SJSA1 (cell line): ENCODE measurements at regions not wholly inside any gene's neighbourhood (a gene's known extent, or its start where the extent isn't known, plus 50 kb on each side); places are given as distances from the start of the nearest gene placed in this dataset.
"Not testable (repeated sequence)": the region's sequence is repeated elsewhere in the genome, so short reads cannot be mapped to it uniquely, and the experiment has no call there.

Experiments used
- DNase-seq, 2 experiments: peaks; one replicate each; pipeline ENCODE4 v3.0.0-alpha.2; 2015 to 2020; ENCODE audit warnings: low spot score in 2 of 2, low read depth in 1 of 2
- H3K27ac ChIP-seq: fragments of 250-450 bp; sonication (Bioruptor Pico); 2 replicates; pipeline ENCODE4 v1.5.1; 2020; ENCODE audit warnings: mild to moderate bottlenecking, moderate library complexity
- H3K27me3 ChIP-seq: fragments of 250-450 bp; sonication (Bioruptor Pico); replicated peaks from 2 replicates; pipeline ENCODE4 v1.5.1; 2020; ENCODE audit warnings: mild to moderate bottlenecking, moderate library complexity
- H3K36me3 ChIP-seq: fragments of 250-450 bp; sonication (Bioruptor Pico); 2 replicates; pipeline ENCODE4 v1.5.1; 2020; ENCODE audit warnings: mild to moderate bottlenecking
- H3K4me1 ChIP-seq: fragments of 250-450 bp; sonication (Bioruptor Pico); replicated peaks from 2 replicates; pipeline ENCODE4 v1.6.1; 2021; ENCODE audit warnings: mild to moderate bottlenecking
- H3K4me3 ChIP-seq: fragments of 250-450 bp; sonication (Bioruptor Pico); 2 replicates; pipeline ENCODE4 v1.5.1; 2020; ENCODE audit warnings: mild to moderate bottlenecking
- H3K9me3 ChIP-seq: fragments of 250-450 bp; sonication (Bioruptor Pico); replicated peaks from 2 replicates; pipeline ENCODE4 v1.5.1; 2020; ENCODE audit warnings: mild to moderate bottlenecking

- H3K36me3 ChIP-seq, result no peaks in the 10 kb centered on the region
- H3K27ac ChIP-seq, result no peak overlapping the region
- no peak overlapping the region for H3K4me3 ChIP-seq
- H3K9me3 ChIP-seq, result peaks cover 8% of the 10 kb centered on the region; the same call in 1 of the 2 replicates
- peaks cover 8% of the 10 kb centered on the region for H3K4me1 ChIP-seq
- DNase-seq, result no peak
- no peaks in the 10 kb centered on the region; the same call in 1 of the 2 replicates for H3K27me3 ChIP-seq
Observed at GRCh38 chr13:79898996-79899395, 418.0 kb downstream of the NDFIP2 start.

DNA sequence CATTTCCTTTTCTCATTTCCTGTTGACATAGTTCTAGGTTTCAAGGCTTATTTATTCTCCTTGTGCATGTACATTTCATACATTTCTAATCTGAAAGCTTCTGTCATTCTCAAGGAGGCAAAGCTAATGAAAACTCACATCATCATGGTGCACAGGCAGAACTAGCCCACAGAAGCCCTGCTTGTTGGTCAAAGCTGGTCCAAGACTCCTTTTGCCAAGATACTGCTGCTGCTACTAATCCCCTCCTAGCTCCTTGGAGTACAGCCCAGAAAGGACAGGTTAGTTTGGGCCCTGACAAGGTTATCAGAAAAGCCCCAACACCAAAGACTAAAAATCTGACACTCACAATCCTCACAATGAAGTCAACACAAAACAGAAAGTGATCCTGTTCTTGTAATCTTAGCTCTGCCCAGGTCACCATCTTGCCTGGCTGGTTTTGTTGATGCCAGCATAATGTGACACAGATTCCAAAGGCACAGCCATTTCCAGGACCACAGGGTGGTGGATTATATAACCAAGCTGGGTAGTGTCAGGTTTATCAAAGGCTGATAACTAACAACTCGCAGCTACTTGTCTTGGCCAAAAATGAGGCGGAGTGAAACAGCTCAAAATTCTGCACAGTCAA is 417.4 kb downstream of the NDFIP2 start:
- H3K4me1 ChIP-seq, result peaks cover 8% of the 10 kb centered on the region
- no peak overlapping the region for H3K4me3 ChIP-seq
- H3K36me3 ChIP-seq, result no peaks in the 10 kb centered on the region
- H3K27me3 ChIP-seq, result no peaks in the 10 kb centered on the region; the same call in 1 of the 2 replicates
- peaks cover 8% of the 10 kb centered on the region; the same call in 1 of the 2 replicates for H3K9me3 ChIP-seq
- no peak for DNase-seq
- H3K27ac ChIP-seq, result no peak overlapping the region

DNA sequence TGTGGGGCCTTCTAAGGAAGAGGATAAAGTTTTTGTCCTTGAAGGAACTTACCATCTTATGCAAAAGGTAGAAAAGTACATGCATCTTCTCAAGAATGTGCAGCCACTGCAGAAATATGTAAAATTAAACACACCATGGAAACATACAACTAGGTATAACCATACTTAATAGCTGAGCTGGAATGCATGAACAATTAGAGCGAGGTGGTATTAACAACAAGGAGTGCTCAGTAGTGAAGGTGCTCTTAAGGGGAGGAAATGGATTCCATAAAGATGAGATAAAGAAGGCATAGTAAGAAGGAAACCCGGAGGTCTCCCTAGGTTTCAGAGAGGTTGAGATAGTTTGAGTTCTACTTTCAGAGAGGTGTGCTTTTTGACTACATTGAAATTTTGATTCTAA is 415.9 kb downstream of the NDFIP2 start:
- Histone ChIP-seq H3K9me3 (peaks cover 8% of the 10 kb centered on the region; the same call in 1 of the 2 replicates), H3K27ac (no peak overlapping the region), H3K4me1 (peaks cover 8% of the 10 kb centered on the region), H3K4me3 (no peak overlapping the region), H3K36me3 (no peaks in the 10 kb centered on the region), H3K27me3 (no peaks in the 10 kb centered on the region; the same call in 1 of the 2 replicates)
- DNase-seq, result no peak

- Histone ChIP-seq H3K36me3 (no peaks in the 10 kb centered on the region), H3K9me3 (peaks cover under 1% of the 10 kb centered on the region; the same call in 1 of the 2 replicates), H3K4me3 (no peak overlapping the region), H3K27ac (no peak overlapping the region), H3K4me1 (no peaks in the 10 kb centered on the region), H3K27me3 (no peaks in the 10 kb centered on the region; the same call in 1 of the 2 replicates)
- DNase-seq, result no peak
Observed at GRCh38 chr13:79895416-79895815, 414.5 kb downstream of the NDFIP2 start.

DNA sequence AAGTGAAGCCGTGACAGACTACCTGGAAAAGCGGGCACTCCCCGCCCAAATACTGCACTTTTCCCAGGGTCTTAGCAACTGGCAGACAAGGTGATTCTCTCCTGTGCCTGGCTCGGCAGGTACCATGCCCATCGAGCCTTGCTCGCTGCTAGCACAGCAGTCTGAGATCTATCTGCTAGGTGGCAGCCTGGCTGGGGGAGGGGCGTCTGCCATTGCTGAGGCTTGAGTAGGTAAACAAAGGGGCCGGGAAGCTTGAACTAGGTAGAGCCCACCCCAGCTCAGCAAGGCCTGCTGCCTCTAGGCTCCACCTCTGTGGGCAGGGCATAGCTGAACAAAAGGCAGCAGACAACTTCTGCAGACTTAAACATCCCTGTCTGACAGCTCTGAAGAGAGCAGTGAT is 406.3 kb downstream of the NDFIP2 start:
- not testable (repeated sequence) for H3K4me3 ChIP-seq, H3K9me3 ChIP-seq, H3K27ac ChIP-seq, H3K36me3 ChIP-seq, DNase-seq, H3K4me1 ChIP-seq, H3K27me3 ChIP-seq

GRCh38 chr13:79886601-79887000 is 405.6 kb downstream of the NDFIP2 start:
- Histone ChIP-seq H3K9me3 (no peaks in the 10 kb centered on the region), H3K27ac (no peak overlapping the region), H3K36me3 (no peaks in the 10 kb centered on the region), H3K27me3 (no peaks in the 10 kb centered on the region), H3K4me1 (no peaks in the 10 kb centered on the region), H3K4me3 (no peak overlapping the region)
- DNase-seq, result no peak

GRCh38 chr13:79884890-79885289 is 403.9 kb downstream of the NDFIP2 start:
- H3K9me3 ChIP-seq, result no peaks in the 10 kb centered on the region
- no peak overlapping the region for H3K4me3 ChIP-seq
- DNase-seq, result no peak
- no peaks in the 10 kb centered on the region for H3K27me3 ChIP-seq
- no peak overlapping the region for H3K27ac ChIP-seq
- no peaks in the 10 kb centered on the region for H3K36me3 ChIP-seq
- no peaks in the 10 kb centered on the region for H3K4me1 ChIP-seq

GRCh38 chr13:79883216-79883615 is 402.3 kb downstream of the NDFIP2 start:
- H3K4me1 ChIP-seq, result no peaks in the 10 kb centered on the region
- H3K36me3 ChIP-seq, result no peaks in the 10 kb centered on the region
- H3K27ac ChIP-seq, result no peak overlapping the region
- DNase-seq, result no peak
- H3K27me3 ChIP-seq, result no peaks in the 10 kb centered on the region
- H3K4me3 ChIP-seq, result no peak overlapping the region
- H3K9me3 ChIP-seq, result no peaks in the 10 kb centered on the region

DNA sequence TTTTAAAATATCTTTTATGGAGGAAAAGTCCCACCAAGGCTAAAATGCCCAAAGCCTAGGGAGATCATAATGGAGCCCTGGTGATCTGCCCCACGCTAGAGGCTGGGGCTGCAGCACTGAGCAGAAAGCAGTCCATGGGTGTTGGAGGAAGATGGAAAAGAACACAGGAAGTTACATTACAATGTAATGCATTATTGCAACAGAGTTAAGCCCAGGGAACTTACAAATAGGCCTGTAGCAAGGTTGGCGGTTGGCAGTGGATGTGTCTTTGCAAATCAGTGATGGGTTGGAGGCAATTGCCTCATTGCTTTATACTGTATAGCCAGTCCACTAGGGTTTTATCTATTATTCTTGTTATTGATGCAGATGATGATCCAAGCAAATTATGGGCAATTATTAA is 399.9 kb downstream of the NDFIP2 start:
- Histone ChIP-seq H3K9me3 (no peaks in the 10 kb centered on the region), H3K36me3 (no peaks in the 10 kb centered on the region), H3K4me3 (no peak overlapping the region), H3K27me3 (no peaks in the 10 kb centered on the region), H3K4me1 (no peaks in the 10 kb centered on the region), H3K27ac (no peak overlapping the region)
- DNase-seq, result no peak

DNA sequence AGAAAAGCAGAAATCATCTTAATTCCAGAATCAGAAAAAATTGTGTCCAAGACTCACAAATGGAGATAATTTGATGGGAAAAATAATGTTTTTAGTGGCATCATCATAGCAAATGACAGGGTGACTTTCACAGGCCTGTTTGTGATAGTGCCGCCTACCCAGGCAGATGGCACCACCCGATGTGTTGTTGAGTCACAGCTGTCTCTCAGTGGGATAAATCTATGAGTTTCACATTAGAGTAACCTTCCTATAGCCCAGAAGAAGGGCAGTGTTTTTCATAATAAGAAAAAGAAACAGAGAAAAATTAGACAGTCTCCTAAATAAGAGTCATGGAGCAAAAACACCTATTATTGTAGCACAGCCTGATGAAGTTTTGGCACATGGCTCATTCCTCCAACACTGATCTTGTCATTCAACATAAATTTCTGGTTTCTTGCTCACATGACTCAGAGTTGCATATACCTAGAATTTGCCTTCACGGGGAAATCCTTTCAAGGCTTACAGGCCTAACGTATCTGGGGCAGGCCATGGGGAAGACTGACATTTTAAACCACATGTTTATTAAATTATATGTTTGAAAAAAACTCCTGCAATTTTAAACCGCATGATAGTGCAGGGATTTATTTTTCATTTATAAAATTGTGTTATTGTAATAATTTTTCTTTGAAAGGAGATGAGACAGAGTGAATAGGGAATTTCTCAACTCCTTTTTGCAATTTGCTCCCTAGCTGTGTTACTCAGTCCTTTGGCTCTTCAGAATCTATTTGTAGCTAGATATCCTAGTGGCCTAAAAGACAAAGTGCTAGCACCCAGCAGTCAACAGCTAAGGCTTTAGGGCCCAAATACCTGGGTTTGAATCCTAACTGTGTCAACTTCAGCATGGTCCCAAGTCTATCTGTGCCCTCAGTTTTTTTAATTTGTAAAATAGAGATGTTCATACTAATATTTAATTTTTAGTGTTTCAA is 393.7 kb downstream of the NDFIP2 start:
- Histone ChIP-seq H3K27me3 (no peaks in the 10 kb centered on the region), H3K9me3 (no peaks in the 10 kb centered on the region), H3K27ac (no peak overlapping the region), H3K36me3 (no peaks in the 10 kb centered on the region), H3K4me1 (peaks cover 7% of the 10 kb centered on the region), H3K4me3 (no peak overlapping the region)
- no peak for DNase-seq

- no peak for DNase-seq
- Histone ChIP-seq H3K9me3 (no peaks in the 10 kb centered on the region), H3K27me3 (no peaks in the 10 kb centered on the region), H3K4me3 (no peak overlapping the region), H3K27ac (no peak overlapping the region), H3K4me1 (peaks cover 23% of the 10 kb centered on the region), H3K36me3 (no peaks in the 10 kb centered on the region)
Observed at GRCh38 chr13:79871594-79871993, 390.6 kb downstream of the NDFIP2 start.

DNA sequence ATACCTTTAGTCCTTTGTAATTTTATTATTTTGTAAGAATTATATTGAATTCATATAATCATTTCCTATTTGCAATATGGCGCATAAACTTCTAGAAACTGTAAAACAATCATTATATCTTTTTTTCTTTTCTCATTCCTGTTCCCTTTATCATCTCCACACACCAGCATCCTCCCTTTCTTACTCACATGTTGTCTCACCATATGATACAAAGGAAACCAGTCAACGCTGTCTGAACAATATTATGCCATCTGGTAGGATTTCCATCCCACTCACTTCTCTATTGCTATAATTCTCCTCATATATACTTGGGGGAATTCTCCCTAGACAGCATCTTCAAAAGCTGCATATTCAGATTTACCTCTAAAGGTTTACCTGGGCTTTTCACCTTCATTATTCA is 389.8 kb downstream of the NDFIP2 start:
- no peak overlapping the region for H3K27ac ChIP-seq
- DNase-seq, result no peak

DNA sequence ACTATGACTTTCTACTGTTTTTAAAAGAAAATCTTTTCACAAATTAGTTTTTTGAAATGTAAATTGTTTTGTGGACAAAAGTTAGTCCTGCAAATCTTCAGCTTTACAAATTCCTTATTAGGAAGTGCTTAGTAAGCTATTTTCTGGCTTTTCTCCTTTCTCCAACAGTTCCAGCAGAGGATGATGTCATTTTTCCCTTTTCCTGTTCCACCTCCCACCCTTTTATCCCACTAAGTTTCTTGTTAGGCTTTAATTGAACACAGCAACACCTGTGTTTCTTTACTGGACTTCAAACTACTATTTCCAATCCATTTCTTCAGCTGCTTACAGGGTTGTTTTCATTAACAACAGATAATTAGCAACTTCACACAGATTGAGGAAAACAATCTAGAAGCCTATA is 389.2 kb downstream of the NDFIP2 start:
- H3K4me3 ChIP-seq, result no peak overlapping the region
- peak in 1 of 2 experiments; percentile 44 for DNase-seq
- no peaks in the 10 kb centered on the region for H3K27me3 ChIP-seq
- no peaks in the 10 kb centered on the region for H3K36me3 ChIP-seq
- H3K27ac ChIP-seq, result peak overlapping the region; percentile 18; the same call in 1 of the 2 replicates
- no peaks in the 10 kb centered on the region for H3K9me3 ChIP-seq
- peaks cover 27% of the 10 kb centered on the region for H3K4me1 ChIP-seq

More for the DNA sequence above, 389.8 kb downstream of the NDFIP2 start:
- H3K4me1 ChIP-seq, result peaks cover 27% of the 10 kb centered on the region
- no peaks in the 10 kb centered on the region for H3K9me3 ChIP-seq
- H3K4me3 ChIP-seq, result no peak overlapping the region
- no peaks in the 10 kb centered on the region for H3K36me3 ChIP-seq
- H3K27me3 ChIP-seq, result no peaks in the 10 kb centered on the region

DNA sequence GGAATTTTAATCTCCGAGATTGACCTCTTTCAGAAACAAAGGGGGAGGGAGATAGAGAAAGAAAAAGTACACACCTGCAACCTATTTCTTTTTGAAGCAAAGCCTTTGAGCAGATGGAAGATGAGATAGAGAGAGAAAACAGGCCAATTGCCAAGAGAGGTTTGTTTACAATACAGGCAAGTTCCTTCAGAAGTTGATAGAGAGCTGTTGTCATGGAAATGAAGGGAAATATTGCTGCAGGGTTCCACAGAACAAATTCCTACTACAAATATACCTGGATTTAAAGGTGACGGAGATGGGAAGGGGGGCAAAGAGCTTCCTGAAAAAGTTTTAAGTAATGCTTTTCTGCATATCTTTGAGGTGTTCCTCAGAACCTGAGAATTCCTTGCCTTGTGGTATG is 388.4 kb downstream of the NDFIP2 start:
- Histone ChIP-seq H3K9me3 (no peaks in the 10 kb centered on the region), H3K4me1 (peaks cover 27% of the 10 kb centered on the region), H3K27ac (peak overlapping the region; percentile 18; the same call in 1 of the 2 replicates), H3K27me3 (no peaks in the 10 kb centered on the region), H3K36me3 (no peaks in the 10 kb centered on the region), H3K4me3 (no peak overlapping the region)
- peak in 1 of 2 experiments; percentile 76 for DNase-seq
